ENCODE measurements at regions not wholly inside any gene's neighbourhood (a gene's known extent, or its start where the extent isn't known, plus 50 kb on each side); places are given as distances from the start of the nearest gene placed in this dataset.

- H3K27ac ChIP-seq (ENCODE audit: low read depth, low read length, poor library complexity, severe bottlenecking): no peak overlapping the region
- no peaks in the 10 kb centered on the region for H3K27me3 ChIP-seq (ENCODE audit: insufficient read depth, low read length)
- no peaks in the 10 kb centered on the region for H3F3A ChIP-seq (ENCODE audit: insufficient read depth, low read length)
- no peak overlapping the region for H3K9ac ChIP-seq (ENCODE audit: low read length)
- no peaks in the 10 kb centered on the region for H3K36me3 ChIP-seq (ENCODE audit: insufficient read depth, low read length)
- no peaks in the 10 kb centered on the region for H3K4me1 ChIP-seq (ENCODE audit: insufficient read depth, low read length, severe bottlenecking)
- no peak overlapping the region for H3K4me2 ChIP-seq (ENCODE audit: low read length)
- TF ChIP-seq, protein P1, sequence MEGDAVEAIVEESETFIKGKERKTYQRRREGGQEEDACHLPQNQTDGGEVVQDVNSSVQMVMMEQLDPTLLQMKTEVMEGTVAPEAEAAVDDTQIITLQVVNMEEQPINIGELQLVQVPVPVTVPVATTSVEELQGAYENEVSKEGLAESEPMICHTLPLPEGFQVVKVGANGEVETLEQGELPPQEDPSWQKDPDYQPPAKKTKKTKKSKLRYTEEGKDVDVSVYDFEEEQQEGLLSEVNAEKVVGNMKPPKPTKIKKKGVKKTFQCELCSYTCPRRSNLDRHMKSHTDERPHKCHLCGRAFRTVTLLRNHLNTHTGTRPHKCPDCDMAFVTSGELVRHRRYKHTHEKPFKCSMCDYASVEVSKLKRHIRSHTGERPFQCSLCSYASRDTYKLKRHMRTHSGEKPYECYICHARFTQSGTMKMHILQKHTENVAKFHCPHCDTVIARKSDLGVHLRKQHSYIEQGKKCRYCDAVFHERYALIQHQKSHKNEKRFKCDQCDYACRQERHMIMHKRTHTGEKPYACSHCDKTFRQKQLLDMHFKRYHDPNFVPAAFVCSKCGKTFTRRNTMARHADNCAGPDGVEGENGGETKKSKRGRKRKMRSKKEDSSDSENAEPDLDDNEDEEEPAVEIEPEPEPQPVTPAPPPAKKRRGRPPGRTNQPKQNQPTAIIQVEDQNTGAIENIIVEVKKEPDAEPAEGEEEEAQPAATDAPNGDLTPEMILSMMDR (IDR thresholded peaks at IDR 0.05; ENCODE audit: low read length): no peak
- no peak for TF ChIP-seq EZH2 (IDR thresholded peaks at IDR 0.05; ENCODE audit: borderline replicate concordance, low read length)
- H4K20me1 ChIP-seq (ENCODE audit: insufficient read depth, low read length): no peaks in the 10 kb centered on the region
- no peaks in the 10 kb centered on the region for H3K79me2 ChIP-seq (ENCODE audit: insufficient read depth, low read length)
- no peak overlapping the region for H3K4me3 ChIP-seq (ENCODE audit: low read depth, low read length, poor library complexity, severe bottlenecking)
- no peaks in the 10 kb centered on the region for H3K9me3 ChIP-seq (ENCODE audit: low read length)
- no peaks in the 10 kb centered on the region for H3K9me2 ChIP-seq (ENCODE audit: low read depth, low read length)
- H2AFZ ChIP-seq (ENCODE audit: low read length): no peak overlapping the region
Observed at GRCh38 chr1:81582467-81582986, 218.2 kb upstream of the ADGRL2 start.

GRCh38 chr1:81578867-81579266 lies 221.9 kb upstream of the ADGRL2 start:
- no peaks in the 10 kb centered on the region for H4K20me1 ChIP-seq (ENCODE audit: insufficient read depth, low read length)
- H3K79me2 ChIP-seq (ENCODE audit: insufficient read depth, low read length): no peaks in the 10 kb centered on the region
- no peak for TF ChIP-seq EZH2 (IDR thresholded peaks at IDR 0.05; ENCODE audit: borderline replicate concordance, low read length)
- TF ChIP-seq, protein P1 (IDR thresholded peaks at IDR 0.05; ENCODE audit: low read length): no peak
- H3K4me3 ChIP-seq (ENCODE audit: low read depth, low read length, poor library complexity, severe bottlenecking): no peak overlapping the region
- H3K27me3 ChIP-seq (ENCODE audit: insufficient read depth, low read length): no peaks in the 10 kb centered on the region
- no peak overlapping the region for H3K9ac ChIP-seq (ENCODE audit: low read length)
- H3K36me3 ChIP-seq (ENCODE audit: insufficient read depth, low read length): no peaks in the 10 kb centered on the region
- H3K4me1 ChIP-seq (ENCODE audit: insufficient read depth, low read length, severe bottlenecking): no peaks in the 10 kb centered on the region
- H3K4me2 ChIP-seq (ENCODE audit: low read length): no peak overlapping the region
- H3K9me3 ChIP-seq (ENCODE audit: low read length): no peaks in the 10 kb centered on the region
- no peaks in the 10 kb centered on the region for H3K9me2 ChIP-seq (ENCODE audit: low read depth, low read length)
- no peak overlapping the region for H2AFZ ChIP-seq (ENCODE audit: low read length)
- H3K27ac ChIP-seq (ENCODE audit: low read depth, low read length, poor library complexity, severe bottlenecking): no peak overlapping the region
- no peaks in the 10 kb centered on the region for H3F3A ChIP-seq (ENCODE audit: insufficient read depth, low read length)

- H3K9me3 ChIP-seq (ENCODE audit: low read length): no peaks in the 10 kb centered on the region
- TF ChIP-seq, protein P1 (IDR thresholded peaks at IDR 0.05; ENCODE audit: low read length): no peak
- no peak for TF ChIP-seq EZH2 (IDR thresholded peaks at IDR 0.05; ENCODE audit: borderline replicate concordance, low read length)
- H3K27ac ChIP-seq (ENCODE audit: low read depth, low read length, poor library complexity, severe bottlenecking): no peak overlapping the region
- H3K4me2 ChIP-seq (ENCODE audit: low read length): no peak overlapping the region
- H3K9ac ChIP-seq (ENCODE audit: low read length): no peak overlapping the region
- no peak overlapping the region for H3K4me3 ChIP-seq (ENCODE audit: low read depth, low read length, poor library complexity, severe bottlenecking)
- H3K27me3 ChIP-seq (ENCODE audit: insufficient read depth, low read length): no peaks in the 10 kb centered on the region
- no peaks in the 10 kb centered on the region for H3K4me1 ChIP-seq (ENCODE audit: insufficient read depth, low read length, severe bottlenecking)
- H3K9me2 ChIP-seq (ENCODE audit: low read depth, low read length): no peaks in the 10 kb centered on the region
- no peaks in the 10 kb centered on the region for H3F3A ChIP-seq (ENCODE audit: insufficient read depth, low read length)
- no peaks in the 10 kb centered on the region for H3K36me3 ChIP-seq (ENCODE audit: insufficient read depth, low read length)
- no peak overlapping the region for H2AFZ ChIP-seq (ENCODE audit: low read length)
- no peaks in the 10 kb centered on the region for H3K79me2 ChIP-seq (ENCODE audit: insufficient read depth, low read length)
- H4K20me1 ChIP-seq (ENCODE audit: insufficient read depth, low read length): no peaks in the 10 kb centered on the region
Observed at GRCh38 chr1:81577004-81577697, 223.6 kb upstream of the ADGRL2 start.
